ENCODE measurements at regions not wholly inside any gene's neighbourhood (a gene's known extent, or its start where the extent isn't known, plus 50 kb on each side); places are given as distances from the start of the nearest gene placed in this dataset.

GRCh38 chr3:88298189-88298588 lies 148.4 kb downstream of the C3orf38 start:
- DNase-seq, result no peak

DNA sequence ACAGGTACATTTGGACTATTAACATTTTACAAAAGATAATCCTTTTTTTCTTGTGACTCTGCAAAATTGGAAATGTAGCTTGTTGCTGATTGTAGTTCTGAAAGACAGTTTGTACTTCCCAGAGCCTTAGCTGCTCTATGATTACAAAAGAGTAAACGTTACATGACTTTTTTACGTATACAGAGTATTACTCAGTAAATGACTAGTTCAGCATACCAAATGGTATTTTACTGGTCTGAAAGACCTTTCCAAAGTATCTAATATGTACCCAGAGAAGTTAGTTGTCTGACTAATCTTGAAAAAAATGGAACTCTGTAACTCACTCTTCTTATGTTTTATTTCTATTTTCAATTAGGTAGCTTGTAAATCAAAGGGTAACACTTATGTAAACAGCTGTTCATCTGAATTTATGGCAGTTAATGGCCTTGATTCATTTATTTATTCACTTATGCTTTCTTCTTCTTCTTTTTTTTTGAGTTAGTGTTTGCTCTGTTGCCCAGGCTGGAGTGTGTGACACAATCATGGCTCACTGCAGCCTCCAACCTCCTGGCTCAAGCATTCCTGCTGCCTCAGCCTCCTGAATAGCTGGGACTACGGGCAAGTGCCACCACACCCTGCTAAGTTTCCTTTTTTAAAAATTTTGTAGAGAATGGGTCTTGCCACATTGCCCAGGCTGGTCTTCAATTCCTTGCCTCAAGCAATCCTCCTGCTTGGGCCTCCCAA lies 151.7 kb downstream of the C3orf38 start:
- no peak for DNase-seq

- DNase-seq, result no peak
These were observed 152.2 kb downstream of the C3orf38 start for GRCh38 chr3:88301996-88302393.

DNA sequence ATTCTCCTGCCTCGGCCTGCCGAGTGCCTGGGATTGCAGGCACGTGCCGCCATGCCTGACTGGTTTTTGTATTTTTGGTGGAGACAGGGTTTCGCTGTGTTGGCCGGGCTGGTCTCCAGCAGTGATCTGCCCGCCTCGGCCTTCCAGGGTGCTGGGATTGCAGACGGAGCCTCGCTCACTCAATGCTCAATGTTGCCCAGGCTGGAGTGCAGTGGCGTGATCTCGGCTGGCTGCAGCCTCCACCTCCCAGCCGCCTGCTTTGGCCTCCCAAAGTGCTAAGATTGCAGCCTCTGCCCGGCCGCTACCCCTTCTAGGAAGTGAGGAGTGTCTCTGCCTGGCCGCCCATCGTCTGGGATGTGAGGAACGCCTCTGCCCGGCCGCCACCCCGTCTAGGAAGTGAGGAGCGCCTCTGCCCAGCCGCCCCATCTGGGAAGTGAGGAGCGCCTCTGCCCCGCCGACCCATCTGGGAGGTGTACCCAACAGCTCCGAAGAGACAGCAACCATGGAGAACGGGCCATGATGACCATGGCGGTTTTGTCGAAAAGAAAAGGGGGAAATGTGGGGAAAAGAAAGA lies 153.7 kb downstream of the C3orf38 start:
- DNase-seq, result peak; percentile 13

DNA sequence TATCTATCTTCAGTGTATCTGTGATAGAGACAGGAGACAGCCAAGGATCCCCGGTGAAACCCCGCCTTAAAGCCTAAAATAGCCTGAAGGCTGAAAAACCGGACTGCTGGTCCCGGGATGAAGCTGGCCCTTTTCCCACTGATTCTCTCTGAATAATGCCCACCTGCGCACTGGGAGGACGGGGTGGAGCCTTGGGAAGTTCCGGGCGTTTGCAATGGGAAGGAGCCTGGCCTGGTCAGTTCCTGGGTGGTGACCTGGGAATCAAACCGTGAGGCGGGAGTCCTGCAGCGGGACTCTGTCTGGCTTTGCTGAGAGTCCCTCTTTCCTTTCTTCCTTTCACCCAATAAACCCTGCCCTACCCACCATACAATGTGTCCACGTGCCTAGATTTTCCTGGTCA lies 157.9 kb downstream of the C3orf38 start:
- DNase-seq, result no peak

GRCh38 chr3:88311826-88312225 lies 162.1 kb downstream of the C3orf38 start:
- no peak for DNase-seq

GRCh38 chr3:88312256-88312655 lies 162.5 kb downstream of the C3orf38 start:
- no peak for DNase-seq

DNA sequence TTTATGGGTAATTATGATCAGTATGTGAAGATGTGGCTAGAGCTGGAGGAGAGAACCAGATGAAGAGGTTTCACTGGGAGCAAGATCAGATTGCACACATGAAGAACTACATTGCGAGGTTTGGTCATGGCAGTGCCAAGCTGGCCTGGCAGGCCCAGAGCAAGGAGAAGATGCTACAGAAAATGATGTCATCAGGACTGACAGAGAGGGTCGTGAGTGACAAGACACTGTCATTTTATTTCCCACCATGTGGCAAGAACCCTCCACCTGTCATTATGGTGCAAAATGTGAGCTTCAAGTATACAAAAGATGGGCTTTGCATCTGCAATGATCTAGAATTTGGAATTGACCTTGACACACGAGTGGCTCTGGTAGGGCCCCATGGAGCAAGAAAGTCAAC lies 168.3 kb downstream of the C3orf38 start:
- no peak for DNase-seq

- DNase-seq, result no peak
These were observed 171.7 kb downstream of the C3orf38 start for GRCh38 chr3:88321363-88322050.

GRCh38 chr3:88324788-88325187 lies 175.0 kb downstream of the C3orf38 start:
- no peak for DNase-seq

- no peak for DNase-seq
These were observed 184.6 kb downstream of the C3orf38 start for GRCh38 chr3:88334187-88334868.

- DNase-seq, result no peak
These were observed 187.1 kb downstream of the C3orf38 start for GRCh38 chr3:88336894-88337293.

GRCh38 chr3:88343264-88343663 lies 193.5 kb downstream of the C3orf38 start:
- DNase-seq, result no peak

DNA sequence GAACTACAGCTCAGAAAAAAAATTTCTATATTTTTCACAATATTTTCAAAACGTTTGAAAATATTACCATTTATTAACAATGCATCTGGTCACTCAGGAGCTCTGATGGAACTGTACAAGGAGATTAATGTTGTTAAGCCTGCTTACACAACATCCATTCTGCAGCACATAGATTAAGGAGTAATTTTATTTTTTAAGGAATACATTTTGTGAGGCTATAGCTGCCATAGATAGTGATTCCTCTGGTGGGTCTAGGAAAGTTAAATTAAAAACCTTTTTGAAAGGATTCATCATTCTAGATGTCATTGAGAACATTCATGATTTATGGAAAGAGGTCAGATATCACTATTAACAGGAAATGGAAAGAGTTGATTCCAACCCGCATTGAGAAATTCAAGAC lies 196.9 kb downstream of the C3orf38 start:
- no peak for DNase-seq

GRCh38 chr3:88362428-88362827 lies 212.7 kb downstream of the C3orf38 start:
- DNase-seq, result no peak

DNA sequence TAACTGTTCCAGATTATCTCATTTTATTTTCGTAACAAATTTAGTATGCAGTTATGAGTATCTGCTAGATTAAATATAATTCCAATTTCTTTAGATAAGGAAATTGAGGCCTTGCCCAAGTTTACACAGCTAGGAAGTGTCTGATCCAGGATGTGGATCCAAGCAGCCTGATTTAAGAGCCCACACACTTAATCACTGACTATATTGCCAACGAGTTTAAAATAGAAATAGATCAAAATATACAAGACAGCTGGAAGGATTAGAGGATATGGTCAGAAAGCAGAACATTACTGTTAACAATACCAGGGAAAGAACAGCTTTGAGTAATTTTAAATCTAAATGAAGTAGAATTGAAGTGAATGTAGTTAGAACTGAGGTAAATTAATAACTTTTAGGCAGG lies 215.2 kb downstream of the C3orf38 start:
- DNase-seq, result no peak

- no peak for DNase-seq
These were observed 219.6 kb downstream of the C3orf38 start for GRCh38 chr3:88369337-88369736.

GRCh38 chr3:88369767-88370166 lies 220.0 kb downstream of the C3orf38 start:
- DNase-seq, result no peak

DNA sequence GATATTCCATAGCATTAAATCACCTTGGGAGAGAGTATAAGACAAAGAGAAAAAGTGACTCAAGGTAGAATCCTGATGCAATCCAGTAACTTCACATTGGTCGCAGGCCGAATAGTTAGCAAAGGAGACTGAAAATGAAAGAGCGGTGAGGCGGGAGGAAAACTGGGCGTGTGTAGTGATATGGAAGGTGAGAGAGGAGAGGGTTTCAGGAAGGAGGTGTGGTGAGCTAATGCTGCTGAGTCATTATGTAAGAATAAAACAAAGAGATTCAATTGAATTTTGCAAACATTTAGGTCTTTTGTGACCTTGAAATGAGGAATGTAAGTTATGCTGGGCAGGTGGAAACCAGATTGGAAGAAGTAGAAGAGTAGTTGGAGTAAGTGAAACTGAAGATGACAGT lies 235.3 kb downstream of the C3orf38 start:
- no peak for DNase-seq

DNA sequence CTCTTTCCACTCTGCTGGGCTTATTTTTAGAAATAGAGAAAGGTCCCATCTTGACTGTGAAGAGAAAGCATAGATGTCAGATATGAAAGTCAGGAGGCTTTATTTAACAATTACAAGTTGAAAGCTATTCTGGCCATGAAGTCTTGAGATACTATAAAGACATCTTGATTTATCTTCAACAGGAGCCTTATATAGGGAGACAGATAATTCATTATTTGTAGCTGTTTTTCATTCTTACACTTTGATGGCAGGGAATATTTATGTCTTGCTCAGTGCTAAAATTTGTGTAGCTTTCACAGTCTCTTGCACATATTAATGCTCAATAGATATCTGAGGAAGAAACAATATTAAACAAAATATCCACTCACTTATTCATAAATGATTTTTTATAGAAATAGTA lies 248.8 kb downstream of the C3orf38 start:
- DNase-seq, result no peak

DNA sequence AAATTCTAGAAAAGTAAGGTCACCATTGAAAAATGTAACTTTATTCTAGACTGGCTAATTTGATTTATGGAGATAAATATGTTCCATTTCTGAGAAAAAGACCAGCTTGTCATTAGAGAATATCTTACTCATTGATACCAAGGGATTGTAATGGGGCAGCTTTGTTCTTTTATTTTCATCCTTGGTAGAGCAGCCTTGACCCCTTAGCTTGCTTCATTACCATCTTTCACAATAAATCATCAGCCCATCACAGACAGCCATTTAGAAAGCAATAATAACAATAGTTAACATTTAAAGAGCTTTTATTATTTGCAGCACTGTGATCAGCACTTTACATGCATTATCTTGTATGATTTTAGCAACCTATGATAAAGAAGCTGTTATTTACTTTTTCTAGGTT lies 253.6 kb downstream of the C3orf38 start:
- no peak for DNase-seq

GRCh38 chr3:88408097-88408496 lies 258.3 kb downstream of the C3orf38 start:
- DNase-seq, result no peak

DNA sequence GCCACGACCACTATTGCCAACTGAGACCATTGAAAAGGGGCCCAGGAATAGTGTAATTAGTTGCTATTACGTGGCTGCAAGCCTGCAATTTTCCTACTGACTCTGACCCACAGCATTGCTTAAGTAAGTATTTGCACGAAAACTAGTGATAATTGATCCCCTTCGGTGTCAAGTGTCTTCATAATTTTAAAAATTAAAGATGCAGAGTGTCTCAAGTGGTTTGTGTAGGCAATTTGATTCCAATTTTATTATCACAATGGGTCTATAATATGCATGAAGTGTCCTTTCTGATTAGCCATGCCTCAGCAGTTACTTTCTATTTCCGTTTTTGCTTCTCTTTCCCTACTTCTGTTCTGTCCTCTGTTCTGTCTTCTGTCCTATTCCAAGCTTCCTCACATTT lies 259.2 kb downstream of the C3orf38 start:
- no peak for DNase-seq

- no peak for DNase-seq
These were observed 260.5 kb downstream of the C3orf38 start for GRCh38 chr3:88410259-88410658.
